NCI-H226 (cell line): ENCODE measurements at regions not wholly inside any gene's neighbourhood (a gene's known extent, or its start where the extent isn't known, plus 50 kb on each side); places are given as distances from the start of the nearest gene placed in this dataset.
A peak's percentile ranks its signal among the peaks of the same experiment; 100 is the strongest.

Experiments used
- DNase-seq: peaks from one replicate; pipeline ENCODE4 v3.0.0-alpha.2; 2015

DNA sequence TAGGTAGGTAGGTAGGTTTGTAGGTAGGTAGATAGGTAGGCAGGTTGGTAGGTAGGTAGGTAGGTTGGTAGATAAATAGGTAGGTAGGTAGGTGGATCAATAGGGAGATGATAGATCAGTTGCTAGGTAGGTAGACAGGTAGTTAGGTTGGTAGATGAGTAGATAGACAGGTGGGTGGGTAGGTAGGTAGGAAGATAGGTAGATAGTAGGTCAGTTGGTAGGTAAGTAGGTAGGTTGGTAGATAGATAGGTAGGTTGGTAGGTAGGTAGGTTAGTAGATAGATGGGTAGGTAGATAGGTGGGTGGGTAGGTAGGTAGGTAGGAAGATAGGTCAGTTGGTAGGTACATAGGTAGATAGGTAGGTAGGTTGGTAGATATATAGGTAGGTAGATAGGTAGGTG is 72.0 kb upstream of the PDE10A start:
- DNase-seq: no peak

DNA sequence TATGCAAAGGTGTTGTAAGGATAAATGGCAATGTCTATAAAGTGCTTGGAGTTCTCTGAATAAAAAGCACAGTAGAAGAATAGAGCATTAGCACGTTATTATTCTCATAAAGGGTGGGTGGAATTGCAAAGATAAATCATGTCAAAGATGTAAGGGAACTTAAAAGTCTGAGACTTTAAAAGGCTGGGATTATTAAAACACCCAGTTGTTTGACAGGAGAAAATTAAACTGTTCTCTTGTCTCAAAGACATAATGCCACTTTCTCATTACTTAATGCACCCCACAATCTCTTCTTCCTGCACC is 70.4 kb upstream of the PDE10A start:
- no peak for DNase-seq

DNA sequence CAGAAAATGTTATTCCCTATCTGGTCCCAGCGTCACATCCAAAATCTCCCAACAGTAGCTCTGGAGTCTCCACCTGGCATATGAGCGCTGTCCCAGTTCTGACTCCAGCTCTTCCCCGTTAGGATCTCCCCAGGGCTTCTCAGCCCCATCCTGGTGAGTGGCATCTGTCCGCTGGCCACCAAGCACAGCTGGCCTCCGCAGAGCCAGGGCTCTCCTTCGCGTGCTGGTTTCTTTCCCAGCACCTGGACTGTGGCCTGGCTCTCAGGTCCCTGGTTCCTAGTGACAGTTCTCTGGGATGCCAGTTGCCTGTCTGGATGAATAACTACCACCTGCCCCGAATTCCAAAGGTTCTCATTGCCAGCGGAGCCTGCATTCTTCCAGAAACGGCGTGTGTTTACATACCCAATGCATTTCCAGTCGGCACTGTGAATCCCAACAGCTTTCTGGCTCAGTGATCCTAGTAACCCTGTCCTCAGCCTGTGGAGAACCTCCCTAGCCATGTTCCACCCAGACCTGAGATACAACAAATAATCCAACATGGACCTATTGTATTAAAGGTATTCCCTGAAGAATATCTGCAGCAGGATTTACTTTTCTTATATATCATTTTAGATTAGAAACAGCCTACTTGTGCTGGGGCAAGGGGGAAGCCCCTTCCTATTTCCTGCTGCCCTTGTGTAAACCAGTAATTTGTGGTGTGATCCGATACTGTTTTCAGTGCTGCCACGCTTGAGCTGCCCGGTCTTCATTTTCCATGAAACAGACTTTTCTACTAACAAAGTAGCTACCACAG is 69.9 kb upstream of the PDE10A start:
- no peak for DNase-seq

DNA sequence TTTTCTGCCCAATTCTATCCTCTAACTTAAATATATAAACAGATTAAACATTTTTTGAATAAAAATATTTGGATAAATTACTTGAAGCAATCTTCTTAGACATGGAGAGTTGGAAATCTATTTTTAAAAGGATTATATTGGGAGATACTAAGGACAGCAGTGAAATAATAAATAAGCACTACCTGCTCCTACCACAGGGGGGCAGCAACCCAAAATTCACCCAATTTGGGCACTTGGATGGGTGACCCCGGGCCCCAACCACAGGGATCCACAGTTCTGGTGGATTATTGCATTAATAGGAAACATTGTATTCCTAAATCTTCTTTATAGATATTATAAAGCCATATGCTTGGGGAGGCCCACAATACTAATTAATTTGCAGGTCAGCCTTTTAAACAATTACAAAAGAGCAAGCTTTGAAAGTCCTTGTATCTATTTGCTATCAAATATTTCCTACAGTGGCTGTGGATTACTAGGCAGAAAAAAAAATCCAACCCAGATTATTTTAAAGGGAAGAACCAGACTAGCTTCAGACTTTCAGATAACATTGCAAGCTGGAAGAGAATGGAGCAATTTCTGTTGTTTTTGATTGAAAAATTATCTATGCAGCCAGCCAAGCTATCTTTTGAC is 66.4 kb upstream of the PDE10A start:
- DNase-seq: no peak

DNA sequence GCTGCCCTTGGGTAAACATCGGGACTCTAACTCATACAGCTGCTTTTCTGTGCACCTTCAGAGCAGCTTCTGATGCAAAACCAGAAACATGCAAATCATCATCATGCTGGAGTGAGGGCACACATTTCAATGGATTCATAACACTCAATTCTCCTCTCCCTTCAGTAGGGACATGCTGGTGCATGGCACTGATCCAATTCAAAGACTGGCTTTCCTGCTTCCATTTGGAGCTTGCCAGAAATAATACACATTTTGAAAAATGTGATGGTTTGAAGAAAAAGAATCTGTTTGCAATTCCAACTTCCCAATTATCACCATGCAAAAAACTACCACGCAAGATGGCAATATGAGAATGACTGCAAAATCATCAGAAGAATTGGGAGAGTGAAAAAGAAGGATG is 65.2 kb upstream of the PDE10A start:
- no peak for DNase-seq

DNA sequence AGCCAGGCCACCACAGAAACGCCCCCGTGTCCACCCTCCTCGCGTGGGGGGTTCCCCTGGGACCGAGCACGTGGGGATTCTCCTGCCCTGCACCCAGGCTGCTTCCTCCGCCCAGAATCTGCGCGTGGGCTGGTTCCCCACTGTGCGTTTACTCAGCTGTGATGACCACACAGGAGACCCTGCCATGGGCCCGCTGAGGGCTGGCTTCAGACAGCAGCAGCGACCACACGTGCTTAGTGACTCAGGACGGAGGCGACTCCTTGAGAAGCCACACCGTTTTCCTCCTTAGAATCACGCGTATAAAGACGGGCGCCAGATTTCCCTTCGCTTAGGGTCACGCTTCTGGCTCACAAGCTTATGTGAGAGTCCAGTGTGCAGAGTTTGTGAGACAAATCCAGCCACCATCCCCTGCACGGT is 63.9 kb upstream of the PDE10A start:
- DNase-seq: no peak

DNA sequence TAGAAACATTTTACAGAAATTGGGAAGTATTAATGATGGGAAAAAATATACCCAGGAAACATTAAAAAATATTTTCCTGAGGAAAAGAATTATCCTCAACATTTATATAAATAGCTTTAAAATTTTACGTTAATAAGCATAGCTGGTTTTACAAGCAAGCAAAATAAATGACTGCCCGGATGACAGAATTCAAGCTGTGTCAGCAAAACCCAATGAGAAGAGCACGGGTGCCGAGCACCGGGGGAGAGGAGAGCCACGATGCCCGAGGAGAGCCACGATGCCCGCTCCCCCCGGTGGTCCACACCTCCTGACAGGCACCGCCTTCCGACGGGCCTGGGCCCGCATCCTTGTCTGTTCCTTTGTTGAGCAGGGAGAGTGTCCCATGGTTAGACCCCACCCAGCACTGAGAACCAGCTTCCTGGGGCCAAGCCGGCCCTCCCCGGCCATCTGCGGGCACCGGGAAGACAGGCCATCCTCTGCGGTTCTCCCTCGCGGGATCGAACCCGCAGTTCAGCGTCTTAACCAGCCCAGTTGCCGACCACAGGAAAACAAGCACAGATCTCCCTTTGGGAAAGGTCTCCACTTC is 63.3 kb upstream of the PDE10A start:
- no peak for DNase-seq

GRCh38 chr6:165725201-165725600 is 62.2 kb upstream of the PDE10A start:
- DNase-seq: no peak

DNA sequence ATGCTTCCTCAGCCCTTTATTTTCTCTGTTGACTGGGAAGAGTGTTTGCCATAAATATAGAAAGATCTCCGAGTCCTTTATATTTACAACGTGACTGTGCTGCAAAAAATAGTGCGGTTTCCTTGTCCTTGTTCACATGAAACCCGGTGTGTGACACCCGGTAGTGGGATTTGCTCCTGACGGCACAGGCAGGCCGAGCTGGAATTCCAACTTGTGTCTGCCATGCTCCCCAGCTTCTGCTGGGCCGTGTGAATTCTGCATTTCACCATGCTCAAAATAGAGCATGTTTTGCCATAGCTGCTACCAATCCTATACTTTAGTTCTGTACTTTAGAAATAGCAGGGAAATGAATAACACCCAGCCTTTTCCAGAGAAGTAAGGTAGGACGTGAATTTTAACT is 60.3 kb upstream of the PDE10A start:
- no peak for DNase-seq

GRCh38 chr6:165722022-165722421 is 59.0 kb upstream of the PDE10A start:
- no peak for DNase-seq

- DNase-seq: no peak
Measured at GRCh38 chr6:165721356-165721755, 58.3 kb upstream of the PDE10A start.

DNA sequence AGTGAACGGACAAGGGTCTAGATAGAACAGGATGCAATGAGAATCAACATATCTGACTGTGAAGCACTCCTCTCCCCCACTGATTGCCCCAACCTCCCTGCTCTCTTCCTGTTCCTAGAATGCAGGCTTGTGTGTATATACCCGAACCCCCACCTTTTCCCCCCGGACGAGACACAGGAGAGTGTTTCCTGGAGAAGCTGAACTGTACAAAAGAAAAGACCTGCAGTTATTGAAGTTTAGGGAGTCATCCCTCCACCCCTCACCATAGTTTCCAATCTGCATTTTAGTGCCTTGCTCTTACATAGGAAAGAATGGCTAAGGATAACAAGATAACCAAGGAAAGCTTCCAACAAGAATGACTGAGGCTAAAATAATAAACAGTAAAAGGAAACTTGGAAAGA is 55.5 kb upstream of the PDE10A start:
- peak; percentile 72 for DNase-seq

DNA sequence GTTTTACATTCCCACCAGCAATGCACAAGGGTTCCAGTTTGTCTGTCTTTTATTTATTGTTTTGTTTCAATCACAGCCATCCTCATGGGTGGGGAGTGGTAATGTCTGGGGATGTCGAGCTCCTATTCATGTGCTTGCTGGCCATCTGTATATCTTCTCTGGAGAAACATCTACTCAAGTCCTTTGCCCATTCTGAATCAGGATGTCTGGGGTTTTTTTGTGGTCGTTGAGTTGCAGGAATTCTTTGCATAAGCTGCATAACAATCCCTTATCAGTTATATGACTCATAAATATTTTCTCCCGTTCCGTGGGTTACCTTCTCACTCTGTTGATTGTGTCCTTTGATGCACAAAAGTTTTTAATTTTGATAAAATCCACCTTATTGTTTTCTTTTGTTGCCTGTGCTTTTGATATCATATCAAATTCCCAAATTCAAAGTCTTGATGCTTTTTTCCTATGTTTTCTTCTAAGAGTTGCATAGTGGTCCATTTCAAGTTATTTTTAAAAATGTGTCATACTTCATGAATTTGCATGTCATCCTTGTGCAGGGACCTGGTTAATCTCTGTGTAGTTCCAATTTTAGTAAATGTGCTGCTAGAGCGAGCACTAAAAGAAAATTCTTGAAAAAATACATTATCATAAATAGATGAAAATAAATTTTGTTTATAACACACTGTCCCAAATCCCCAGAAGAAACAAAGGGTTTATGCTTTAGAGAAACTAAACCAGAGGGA is 54.9 kb upstream of the PDE10A start:
- peak; percentile 91 for DNase-seq

- DNase-seq: peak; percentile 10
Measured at GRCh38 chr6:165716886-165717285, 53.8 kb upstream of the PDE10A start.

GRCh38 chr6:165715428-165715827 is 52.4 kb upstream of the PDE10A start:
- DNase-seq: no peak

DNA sequence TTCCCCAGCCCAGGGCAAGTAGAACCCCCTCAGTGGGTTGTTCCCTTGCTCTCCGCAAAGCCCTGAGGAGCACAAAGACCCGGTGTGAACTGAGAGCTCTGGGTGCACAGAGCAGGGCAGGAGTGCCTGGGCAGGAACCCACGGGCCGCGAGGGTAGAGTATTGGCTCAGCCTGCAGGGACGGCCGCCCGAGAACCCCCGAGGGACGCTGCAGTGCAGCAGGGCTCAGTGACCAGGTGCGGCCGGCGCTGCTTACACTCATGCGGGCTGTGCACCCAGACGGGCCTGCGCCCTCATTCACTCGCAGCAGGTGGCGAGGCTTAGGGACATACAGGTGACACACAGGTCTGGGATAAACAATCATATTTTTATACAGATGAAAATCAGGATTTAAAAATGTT is 51.9 kb upstream of the PDE10A start:
- no peak for DNase-seq

DNA sequence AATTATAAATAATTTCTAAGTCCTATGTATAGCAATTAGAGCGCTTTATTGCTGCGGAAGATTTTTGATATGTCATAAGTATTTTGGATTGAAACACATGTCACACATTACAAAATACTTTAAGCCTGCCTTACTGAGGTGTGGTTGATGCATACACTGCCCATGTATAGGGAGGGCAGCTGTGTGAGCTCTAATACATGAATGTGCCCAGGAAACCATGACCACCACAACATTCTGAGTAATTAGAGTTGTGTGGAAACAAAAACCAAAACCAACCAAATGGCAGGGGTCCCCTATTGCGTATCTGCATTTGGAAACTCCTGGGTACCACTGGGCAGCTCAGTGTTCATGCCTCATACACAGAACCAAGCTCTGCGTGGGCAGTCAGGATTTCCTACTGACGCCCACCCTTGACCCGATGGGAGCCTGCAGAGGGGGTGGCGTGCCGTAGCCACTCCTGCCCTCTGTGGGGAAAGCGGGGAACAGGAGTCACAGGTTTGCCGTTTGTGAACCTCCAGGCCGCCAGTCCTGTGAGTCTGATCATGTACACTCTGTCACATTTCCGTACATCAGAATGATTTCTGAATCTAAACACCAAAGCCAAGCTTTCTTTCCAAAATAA is 50.9 kb upstream of the PDE10A start:
- DNase-seq: no peak
